ENCODE measurements at regions not wholly inside any gene's neighbourhood (a gene's known extent, or its start where the extent isn't known, plus 50 kb on each side); places are given as distances from the start of the nearest gene placed in this dataset.

- Histone ChIP-seq H3K4me3 (ENCODE audit: low read depth, low read length) (no peak overlapping the region), H3K27me3 (ENCODE audit: control insufficient read depth, insufficient read depth, low read length) (no peaks in the 10 kb centered on the region), H3K36me3 (ENCODE audit: control insufficient read depth, insufficient read depth, low read length) (no peaks in the 10 kb centered on the region)
- TF ChIP-seq CTCF (IDR thresholded peaks at IDR 0.05; ENCODE audit: insufficient read depth, low read length, poor library complexity, severe bottlenecking) = no peak
- DNase-seq (ENCODE audit: low read depth) = no peak
These were observed 317.6 kb downstream of the BCOR start for GRCh38 chrX:39779952-39780783.

GRCh38 chrX:39782276-39782675, 315.5 kb downstream of the BCOR start:
- Histone ChIP-seq H3K27me3 (ENCODE audit: control insufficient read depth, insufficient read depth, low read length) (no peaks in the 10 kb centered on the region), H3K36me3 (ENCODE audit: control insufficient read depth, insufficient read depth, low read length) (no peaks in the 10 kb centered on the region), H3K4me3 (ENCODE audit: low read depth, low read length) (no peak overlapping the region)
- TF ChIP-seq CTCF (IDR thresholded peaks at IDR 0.05; ENCODE audit: insufficient read depth, low read length, poor library complexity, severe bottlenecking) = no peak
- DNase-seq (ENCODE audit: low read depth) = no peak

- Histone ChIP-seq H3K27me3 (ENCODE audit: control insufficient read depth, insufficient read depth, low read length) (no peaks in the 10 kb centered on the region), H3K4me3 (ENCODE audit: low read depth, low read length) (no peak overlapping the region), H3K36me3 (ENCODE audit: control insufficient read depth, insufficient read depth, low read length) (no peaks in the 10 kb centered on the region)
- no peak for TF ChIP-seq CTCF (IDR thresholded peaks at IDR 0.05; ENCODE audit: insufficient read depth, low read length, poor library complexity, severe bottlenecking)
- no peak for DNase-seq (ENCODE audit: low read depth)
These were observed 309.8 kb downstream of the BCOR start for GRCh38 chrX:39787999-39788398.

- TF ChIP-seq CTCF (IDR thresholded peaks at IDR 0.05; ENCODE audit: insufficient read depth, low read length, poor library complexity, severe bottlenecking) = no peak
- Histone ChIP-seq H3K27me3 (ENCODE audit: control insufficient read depth, insufficient read depth, low read length) (no peaks in the 10 kb centered on the region), H3K36me3 (ENCODE audit: control insufficient read depth, insufficient read depth, low read length) (no peaks in the 10 kb centered on the region), H3K4me3 (ENCODE audit: low read depth, low read length) (no peak overlapping the region)
- DNase-seq (ENCODE audit: low read depth) = no peak
These were observed 309.2 kb downstream of the BCOR start for GRCh38 chrX:39788521-39788920.

- no peaks in the 10 kb centered on the region for H3K27me3 ChIP-seq (ENCODE audit: control insufficient read depth, insufficient read depth, low read length)
- H3K36me3 ChIP-seq (ENCODE audit: control insufficient read depth, insufficient read depth, low read length) = no peaks in the 10 kb centered on the region
- no peak for DNase-seq (ENCODE audit: low read depth)
- no peak overlapping the region for H3K4me3 ChIP-seq (ENCODE audit: low read depth, low read length)
- TF ChIP-seq CTCF (IDR thresholded peaks at IDR 0.05; ENCODE audit: insufficient read depth, low read length, poor library complexity, severe bottlenecking) = no peak
These were observed 306.1 kb downstream of the BCOR start for GRCh38 chrX:39791691-39792090.

GRCh38 chrX:39795605-39796004, 302.2 kb downstream of the BCOR start:
- H3K36me3 ChIP-seq (ENCODE audit: control insufficient read depth, insufficient read depth, low read length) = no peaks in the 10 kb centered on the region

More at GRCh38 chrX:39795605-39796004, 302.2 kb downstream of the BCOR start:
- TF ChIP-seq CTCF (IDR thresholded peaks at IDR 0.05; ENCODE audit: insufficient read depth, low read length, poor library complexity, severe bottlenecking) = no peak
- Histone ChIP-seq H3K4me3 (ENCODE audit: low read depth, low read length) (no peak overlapping the region), H3K27me3 (ENCODE audit: control insufficient read depth, insufficient read depth, low read length) (no peaks in the 10 kb centered on the region)
- no peak for DNase-seq (ENCODE audit: low read depth)
